DND-41 (cell line): ENCODE measurements at regions not wholly inside any gene's neighbourhood (a gene's known extent, or its start where the extent isn't known, plus 50 kb on each side); places are given as distances from the start of the nearest gene placed in this dataset.

Experiments
- ATAC-seq: fragments of 200-7000 bp; cut with Tn5 transposase; 3 replicates; pipeline ENCODE4 v1.9.1; 2021; ENCODE audit warnings: low read depth; ENCODE audit not compliant: insufficient read depth
- DNase-seq: peaks from one replicate; pipeline ENCODE4 v3.0.0-alpha.2; 2020
- H2AFZ ChIP-seq: 2 replicates; pipeline ENCODE4 v1.6.0; 2012; ENCODE audit warnings: low read depth, low read length
- H3K27ac ChIP-seq: 2 replicates; pipeline ENCODE4 v1.5.1; 2012; ENCODE audit warnings: low read length, inconsistent platforms
- H3K27me3 ChIP-seq: fragments of 200-600 bp; sonication (generic); 2 replicates; pipeline ENCODE4 v1.6.0; 2012; ENCODE audit warnings: low read length, mild to moderate bottlenecking, inconsistent platforms; ENCODE audit not compliant: insufficient read depth, poor library complexity
- H3K36me3 ChIP-seq: 2 replicates; pipeline ENCODE4 v1.5.1; 2012; ENCODE audit warnings: low read length, inconsistent platforms; ENCODE audit not compliant: insufficient read depth
- H3K4me1 ChIP-seq: 2 replicates; pipeline ENCODE4 v1.5.1; 2012; ENCODE audit warnings: mild to moderate bottlenecking, low read length; ENCODE audit not compliant: insufficient read depth
- H3K4me2 ChIP-seq: 2 replicates; pipeline ENCODE4 v1.6.0; 2012; ENCODE audit warnings: mild to moderate bottlenecking, moderate library complexity, low read length, inconsistent platforms; ENCODE audit not compliant: insufficient read depth
- H3K4me3 ChIP-seq, 2 experiments: fragments of 200-600 bp in 1 of 2; shearing (Covaris generic) in 1 of 2; 2 replicates each; pipeline ENCODE4 v1.5.1; 2012 to 2016; ENCODE audit warnings: inconsistent platforms in 2 of 2, low read length in 2 of 2, mild to moderate bottlenecking in 2 of 2, low read depth in 1 of 2, moderate library complexity in 1 of 2
- H3K79me2 ChIP-seq: 2 replicates; pipeline ENCODE4 v1.6.0; 2012; ENCODE audit warnings: low read length, inconsistent platforms; ENCODE audit not compliant: insufficient read depth
- H3K9ac ChIP-seq: 2 replicates; pipeline ENCODE4 v1.6.0; 2012; ENCODE audit warnings: low read depth, mild to moderate bottlenecking, inconsistent platforms, low read length, moderate library complexity
- H3K9me3 ChIP-seq: 2 replicates; pipeline ENCODE4 v1.5.1; 2012; ENCODE audit warnings: low read length, moderate library complexity, mild to moderate bottlenecking, inconsistent platforms; ENCODE audit not compliant: insufficient read depth, severe bottlenecking
- H4K20me1 ChIP-seq: 2 replicates; pipeline ENCODE4 v1.6.0; 2012; ENCODE audit warnings: low read length; ENCODE audit not compliant: insufficient read depth
- CTCF ChIP-seq: IDR thresholded peaks from 2 replicates; pipeline ENCODE4 v1.5.1; 2012; ENCODE audit warnings: borderline replicate concordance, low read length, moderate library complexity, mild to moderate bottlenecking; ENCODE audit not compliant: poor library complexity, severe bottlenecking; ENCODE audit errors: extremely low read depth
- EZH2 ChIP-seq: IDR thresholded peaks from 3 replicates; pipeline ENCODE4 v1.6.1; 2012; ENCODE audit warnings: borderline replicate concordance, low read depth, mild to moderate bottlenecking, moderate library complexity, low read length, inconsistent platforms; ENCODE audit not compliant: severe bottlenecking

- H4K20me1 ChIP-seq = no peaks in the 10 kb centered on the region
- no peak overlapping the region for H2AFZ ChIP-seq
- H3K9ac ChIP-seq = no peak overlapping the region
- TF ChIP-seq CTCF (no peak), EZH2 (no peak)
- no peak overlapping the region for H3K4me2 ChIP-seq
- H3K27me3 ChIP-seq = no peaks in the 10 kb centered on the region
- H3K79me2 ChIP-seq = no peaks in the 10 kb centered on the region
- ATAC-seq = no peak
- H3K27ac ChIP-seq = no peak overlapping the region
- H3K4me3 ChIP-seq = no peak overlapping the region
- DNase-seq = no peak
- H3K4me1 ChIP-seq = no peaks in the 10 kb centered on the region
- no peaks in the 10 kb centered on the region for H3K9me3 ChIP-seq
- H3K36me3 ChIP-seq = no peaks in the 10 kb centered on the region
These were observed 457.5 kb downstream of the TOX3 start for GRCh38 chr16:52089476-52089875.

- no peak overlapping the region for H3K4me3 ChIP-seq
- no peaks in the 10 kb centered on the region for H3K79me2 ChIP-seq
- ATAC-seq = no peak
- H3K9me3 ChIP-seq = no peaks in the 10 kb centered on the region
- no peaks in the 10 kb centered on the region for H3K4me1 ChIP-seq
- H3K27ac ChIP-seq = no peak overlapping the region
- no peak overlapping the region for H3K9ac ChIP-seq
- H3K36me3 ChIP-seq = no peaks in the 10 kb centered on the region
- no peaks in the 10 kb centered on the region for H4K20me1 ChIP-seq
- H3K4me2 ChIP-seq = no peak overlapping the region
- no peak overlapping the region for H2AFZ ChIP-seq
- DNase-seq = no peak
- no peaks in the 10 kb centered on the region for H3K27me3 ChIP-seq
- no peak for TF ChIP-seq EZH2
- no peak for TF ChIP-seq CTCF
These were observed 460.0 kb downstream of the TOX3 start for GRCh38 chr16:52086901-52087300.

- H3K27ac ChIP-seq = no peak overlapping the region
- no peaks in the 10 kb centered on the region for H3K36me3 ChIP-seq
- no peak overlapping the region for H3K4me3 ChIP-seq
- no peak overlapping the region for H3K4me2 ChIP-seq
- H3K9me3 ChIP-seq = no peaks in the 10 kb centered on the region
- H3K27me3 ChIP-seq = no peaks in the 10 kb centered on the region
- no peaks in the 10 kb centered on the region for H4K20me1 ChIP-seq
- H3K4me1 ChIP-seq = no peaks in the 10 kb centered on the region
- ATAC-seq (no peak), DNase-seq (no peak)
- H3K79me2 ChIP-seq = no peaks in the 10 kb centered on the region
- H2AFZ ChIP-seq = no peak overlapping the region
- no peak for TF ChIP-seq CTCF
- TF ChIP-seq EZH2 = no peak
- no peak overlapping the region for H3K9ac ChIP-seq
These were observed 468.0 kb downstream of the TOX3 start for GRCh38 chr16:52078716-52079655.
